SJCRH30 (cell line): ENCODE measurements at regions not wholly inside any gene's neighbourhood (a gene's known extent, or its start where the extent isn't known, plus 50 kb on each side); places are given as distances from the start of the nearest gene placed in this dataset.

Experiments
- DNase-seq, 2 experiments: peaks; one replicate each; pipeline ENCODE4 v3.0.0-alpha.2; 2015 to 2020
- H3K27ac ChIP-seq: fragments of 250-450 bp; sonication (Bioruptor Pico); 2 replicates; pipeline ENCODE4 v1.5.1; 2020; ENCODE audit warnings: mild to moderate bottlenecking, moderate library complexity
- H3K27me3 ChIP-seq: fragments of 250-450 bp; sonication (Bioruptor Pico); 2 replicates; pipeline ENCODE4 v1.5.1; 2020; ENCODE audit warnings: mild to moderate bottlenecking, moderate library complexity
- H3K36me3 ChIP-seq: fragments of 250-450 bp; sonication (Bioruptor Pico); 2 replicates; pipeline ENCODE4 v1.5.1; 2020; ENCODE audit warnings: mild to moderate bottlenecking, moderate library complexity
- H3K4me1 ChIP-seq: fragments of 250-450 bp; sonication (Bioruptor Pico); 2 replicates; pipeline ENCODE4 v1.5.1; 2020; ENCODE audit warnings: mild to moderate bottlenecking, moderate library complexity
- H3K4me3 ChIP-seq: fragments of 250-450 bp; sonication (Bioruptor Pico); 2 replicates; pipeline ENCODE4 v1.5.1; 2020; ENCODE audit warnings: mild to moderate bottlenecking, moderate library complexity
- H3K9me3 ChIP-seq: fragments of 250-450 bp; sonication (Bioruptor Pico); replicated peaks from 2 replicates; pipeline ENCODE4 v1.5.1; 2020; ENCODE audit warnings: mild to moderate bottlenecking, moderate library complexity

DNA sequence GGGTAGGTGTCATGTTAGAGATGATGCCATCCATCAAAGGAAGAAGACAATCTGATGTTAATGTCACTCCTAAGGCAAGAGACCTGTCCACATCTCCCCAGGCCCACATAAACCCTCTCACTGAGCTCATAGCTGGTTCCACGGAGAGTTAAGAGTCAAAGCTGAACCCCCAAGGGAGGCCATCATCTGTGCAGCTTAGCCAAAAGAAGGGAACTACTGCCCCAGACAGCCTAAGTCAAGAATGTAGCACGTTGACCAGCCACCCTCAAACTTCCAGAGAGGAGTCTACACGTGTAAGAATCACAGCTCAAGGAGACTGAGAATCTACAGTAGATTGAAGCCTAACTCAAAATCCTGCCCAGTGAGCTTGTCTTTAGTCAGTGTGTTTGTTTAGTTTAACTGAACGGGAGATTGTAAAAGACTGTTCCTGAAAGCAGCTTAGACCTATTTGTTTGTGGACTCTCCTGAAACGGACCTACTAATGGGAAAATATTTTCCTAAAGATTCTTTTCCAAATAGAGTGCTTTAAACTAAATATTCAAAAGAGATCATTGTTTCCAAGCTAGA lies 192.7 kb upstream of the NFE2L3 start:
- no peaks in the 10 kb centered on the region for H3K36me3 ChIP-seq
- 0 out of 2 replicates have a peak, but pooled peaks cover under 1% of the 10 kb centered on the region for H3K4me1 ChIP-seq
- H3K27ac ChIP-seq = no peak overlapping the region
- H3K9me3 ChIP-seq = no peaks in the 10 kb centered on the region
- no peak overlapping the region for H3K4me3 ChIP-seq
- H3K27me3 ChIP-seq = peaks cover 15% of the 10 kb centered on the region; the same call in 1 of the 2 replicates
- no peak for DNase-seq

DNA sequence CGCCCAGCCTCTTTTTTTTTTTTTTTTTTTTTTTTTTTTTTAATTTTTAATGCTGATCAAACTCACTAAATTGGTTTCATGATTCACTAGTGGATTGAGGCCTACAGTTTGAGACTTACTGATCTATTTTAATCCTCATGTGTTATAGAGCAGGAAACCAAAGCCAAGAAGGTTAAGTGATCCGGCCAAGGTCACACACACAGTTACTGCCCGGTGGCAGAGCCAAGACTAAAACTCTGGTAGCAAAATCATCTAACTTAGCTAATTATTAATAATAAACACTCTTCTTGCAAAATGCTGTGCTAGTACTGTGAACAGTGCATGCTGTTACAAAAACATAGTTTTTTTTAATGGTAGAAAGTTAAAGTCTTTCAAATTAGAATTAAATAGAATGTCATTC lies 188.3 kb upstream of the NFE2L3 start:
- Histone ChIP-seq H3K4me1 (0 out of 2 replicates have a peak, but pooled peaks cover 5% of the 10 kb centered on the region), H3K27ac (no peak overlapping the region), H3K27me3 (peaks cover 17% of the 10 kb centered on the region), H3K36me3 (no peaks in the 10 kb centered on the region), H3K9me3 (no peaks in the 10 kb centered on the region), H3K4me3 (no peak overlapping the region)
- DNase-seq = no peak

DNA sequence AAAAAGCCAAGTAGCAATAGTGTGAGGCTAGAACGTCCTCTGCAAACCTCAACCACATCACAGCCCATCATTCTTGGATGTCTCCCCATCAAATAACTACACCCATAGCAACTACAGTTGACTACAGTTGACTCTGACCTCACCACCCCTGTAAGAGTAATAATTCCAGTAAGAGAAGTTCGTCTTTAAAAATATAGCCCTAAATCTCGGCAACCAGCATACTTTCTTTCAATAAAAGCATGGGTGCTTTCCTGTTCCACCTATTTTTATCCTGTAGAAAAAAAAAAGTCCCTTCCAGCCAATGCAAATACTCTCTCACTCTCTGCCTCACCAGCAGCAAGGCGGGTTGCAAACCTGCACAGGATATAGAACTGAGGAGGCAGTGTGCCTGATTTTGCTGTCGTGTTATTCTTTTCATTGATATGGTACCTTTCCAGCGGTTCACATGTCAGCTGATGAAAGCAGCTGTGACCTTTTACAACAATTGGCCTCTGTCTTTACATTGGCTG lies 187.5 kb upstream of the NFE2L3 start:
- DNase-seq = no peak
- H3K27ac ChIP-seq = no peak overlapping the region
- no peak overlapping the region for H3K4me3 ChIP-seq
- no peaks in the 10 kb centered on the region for H3K9me3 ChIP-seq
- peaks cover 17% of the 10 kb centered on the region for H3K27me3 ChIP-seq
- no peaks in the 10 kb centered on the region for H3K36me3 ChIP-seq
- H3K4me1 ChIP-seq = 0 out of 2 replicates have a peak, but pooled peaks cover 5% of the 10 kb centered on the region

DNA sequence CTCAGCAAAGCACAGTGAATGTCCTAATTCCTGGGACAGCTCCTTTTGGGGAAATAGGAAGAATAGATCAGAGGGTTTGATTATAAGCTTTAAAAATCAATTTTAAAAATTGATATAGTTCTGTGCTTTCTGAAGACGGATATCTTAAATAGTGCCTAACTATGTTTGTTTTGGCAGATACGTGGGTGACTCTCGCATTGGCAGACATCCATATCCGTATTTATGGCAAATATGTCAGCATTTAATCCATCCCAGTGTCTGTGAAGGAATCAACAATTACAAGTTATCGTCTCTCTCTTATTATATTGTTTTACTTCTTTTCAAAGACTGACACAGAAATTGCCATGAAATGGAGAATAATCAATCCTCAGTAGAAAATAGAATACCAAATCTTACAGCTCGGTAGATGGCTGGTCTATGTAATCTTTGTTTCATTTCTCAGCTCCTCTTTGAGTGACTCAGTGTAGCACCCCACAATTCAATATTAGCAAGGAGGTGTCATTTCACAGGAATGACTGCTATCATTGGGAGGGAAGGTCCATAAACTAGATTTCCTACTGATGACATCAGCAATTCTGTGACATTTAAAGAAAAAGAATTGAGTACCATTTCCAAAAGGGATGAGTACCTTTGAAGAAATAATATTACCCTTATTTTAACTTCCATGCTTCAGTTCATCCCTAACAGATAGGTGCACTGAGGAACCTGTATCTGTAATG lies 186.4 kb upstream of the NFE2L3 start:
- DNase-seq = no peak
- Histone ChIP-seq H3K4me1 (0 out of 2 replicates have a peak, but pooled peaks cover 5% of the 10 kb centered on the region), H3K4me3 (no peak overlapping the region), H3K27ac (no peak overlapping the region), H3K9me3 (no peaks in the 10 kb centered on the region), H3K36me3 (no peaks in the 10 kb centered on the region), H3K27me3 (peaks cover 16% of the 10 kb centered on the region)

DNA sequence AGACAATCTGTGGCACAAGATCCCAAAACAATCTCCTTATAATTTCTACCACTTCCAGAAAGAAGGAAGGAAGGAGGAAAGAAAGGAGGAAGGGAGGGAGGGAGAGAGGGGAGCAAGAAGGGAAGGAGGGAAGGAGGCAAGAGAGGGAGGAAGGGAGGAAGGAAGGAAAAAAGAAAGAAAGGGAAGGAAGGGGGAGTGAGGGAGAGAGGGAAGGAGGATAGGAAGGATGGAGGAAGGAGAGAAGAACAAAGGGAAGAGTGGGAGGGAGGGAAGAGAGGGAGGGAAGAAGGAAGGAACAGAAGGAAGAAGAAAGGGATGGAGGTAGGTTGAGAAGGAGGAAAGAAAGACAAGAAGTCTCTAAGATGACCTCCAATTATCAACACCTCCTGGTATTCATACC lies 185.5 kb upstream of the NFE2L3 start:
- no peaks in the 10 kb centered on the region for H3K9me3 ChIP-seq
- H3K36me3 ChIP-seq = no peaks in the 10 kb centered on the region
- peaks cover 15% of the 10 kb centered on the region for H3K27me3 ChIP-seq
- no peak overlapping the region for H3K4me3 ChIP-seq
- 0 out of 2 replicates have a peak, but pooled peaks cover 5% of the 10 kb centered on the region for H3K4me1 ChIP-seq
- no peak for DNase-seq
- no peak overlapping the region for H3K27ac ChIP-seq

DNA sequence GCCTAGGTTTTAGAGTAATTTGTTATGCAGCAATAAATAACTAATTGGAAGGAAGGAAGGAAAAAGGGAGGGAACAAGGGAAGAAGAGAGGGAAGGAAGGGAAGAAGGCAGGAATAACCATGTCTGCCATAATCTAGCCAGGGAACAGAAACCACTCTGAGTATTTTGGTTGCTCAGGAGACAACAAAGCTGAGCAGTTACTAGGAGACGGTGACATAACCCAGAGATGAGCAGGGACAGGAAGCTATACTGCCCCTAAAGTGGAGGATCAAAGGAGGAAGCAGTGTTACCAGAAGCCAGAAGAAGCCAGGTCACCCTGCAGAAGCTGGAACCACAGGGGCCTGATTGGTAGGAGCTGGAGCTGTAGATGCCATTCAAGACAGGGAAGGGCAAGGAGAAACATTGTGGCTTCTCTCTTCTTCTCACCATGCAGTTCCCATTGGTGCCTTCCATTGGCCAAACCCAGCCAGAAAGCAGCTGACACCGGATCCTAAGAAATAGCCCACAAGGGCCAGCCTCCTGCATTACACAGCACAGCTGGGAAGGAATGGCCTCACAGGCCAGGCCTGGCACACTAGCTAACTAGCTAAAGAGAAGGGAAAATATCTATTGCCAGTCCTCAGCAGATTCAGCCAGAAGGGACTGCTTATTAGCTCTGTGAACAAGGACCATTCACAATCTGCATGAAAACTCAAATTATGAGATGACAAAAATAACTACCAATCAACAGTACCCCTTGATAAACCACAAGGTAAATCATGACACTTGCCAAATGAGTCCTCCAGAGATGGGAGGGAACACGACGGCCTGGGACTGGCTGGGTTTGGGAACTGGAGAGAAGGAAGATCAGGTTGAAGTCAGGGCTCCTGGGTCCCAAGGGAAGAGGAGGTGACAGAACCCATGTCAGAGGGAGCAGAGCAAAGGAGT lies 184.5 kb upstream of the NFE2L3 start:
- no peak for DNase-seq
- Histone ChIP-seq H3K27ac (no peak overlapping the region), H3K9me3 (no peaks in the 10 kb centered on the region)

DNA sequence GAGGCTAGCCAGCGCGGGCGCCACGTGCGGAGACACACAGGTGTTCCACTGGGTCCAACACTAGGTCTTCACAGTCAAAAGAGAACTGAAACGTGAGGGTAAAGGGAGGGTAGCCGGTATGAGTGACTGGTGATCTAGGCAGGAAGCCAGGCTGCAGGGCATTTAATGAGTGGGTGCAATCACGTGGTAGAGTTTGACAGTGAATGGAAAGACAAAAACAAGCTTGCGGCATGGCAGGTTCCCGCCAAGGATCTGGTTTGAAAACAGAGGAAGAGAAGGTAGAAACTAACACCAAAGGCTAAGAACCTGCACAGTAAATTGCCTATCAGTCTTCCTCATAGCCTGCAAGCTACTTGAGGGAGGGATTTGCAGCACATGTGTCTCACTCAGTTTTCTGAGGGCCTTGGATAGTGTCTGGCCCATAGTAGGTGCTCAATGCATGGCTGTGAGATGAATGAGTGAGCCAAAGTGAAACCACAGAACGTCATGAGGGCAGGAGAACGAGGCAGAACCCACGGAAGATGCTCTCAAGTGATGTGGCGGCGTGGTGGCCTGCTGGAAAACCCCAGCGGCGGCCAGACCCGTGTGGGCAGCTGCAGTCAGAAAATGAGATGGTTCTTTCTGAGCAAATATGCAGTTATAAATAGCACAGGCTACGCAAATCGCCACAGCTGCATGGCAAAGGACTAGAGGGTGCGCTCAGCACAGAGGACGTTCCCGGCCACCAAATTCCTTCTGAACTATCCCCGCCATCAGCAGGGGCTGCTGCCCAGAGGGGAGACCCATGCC lies 183.6 kb upstream of the NFE2L3 start:
- no peaks in the 10 kb centered on the region for H3K36me3 ChIP-seq
- H3K4me1 ChIP-seq = 0 out of 2 replicates have a peak, but pooled peaks cover 5% of the 10 kb centered on the region
- H3K27ac ChIP-seq = no peak overlapping the region
- H3K4me3 ChIP-seq = no peak overlapping the region
- no peaks in the 10 kb centered on the region for H3K9me3 ChIP-seq
- DNase-seq = peak; percentile 23 to 47
- H3K27me3 ChIP-seq = peaks cover 2% of the 10 kb centered on the region; the same call in 1 of the 2 replicates

More for the DNA sequence above, 184.5 kb upstream of the NFE2L3 start:
- Histone ChIP-seq H3K4me3 (no peak overlapping the region), H3K36me3 (no peaks in the 10 kb centered on the region), H3K4me1 (0 out of 2 replicates have a peak, but pooled peaks cover 5% of the 10 kb centered on the region), H3K27me3 (peaks cover 6% of the 10 kb centered on the region)

DNA sequence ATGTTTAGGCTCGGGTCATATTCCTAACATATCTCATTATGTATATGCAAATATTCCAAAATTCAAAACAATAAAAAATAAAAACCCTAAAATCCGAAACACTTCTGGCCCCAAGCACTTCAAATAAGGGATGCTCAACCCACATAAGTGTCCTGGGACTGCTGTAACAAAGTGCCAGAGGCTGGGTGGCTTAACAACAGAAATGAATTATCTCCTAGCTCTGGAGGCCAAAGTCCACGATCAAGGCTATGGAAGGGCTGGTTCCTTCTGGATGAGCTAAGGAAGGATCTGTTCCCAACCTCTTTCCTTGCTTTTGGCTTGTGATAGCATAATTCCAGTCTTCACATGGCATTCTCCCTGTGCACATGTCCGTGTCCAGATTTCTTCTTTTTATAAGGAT lies 181.6 kb upstream of the NFE2L3 start:
- Histone ChIP-seq H3K27me3 (peaks cover 1% of the 10 kb centered on the region; the same call in 1 of the 2 replicates), H3K4me1 (0 out of 2 replicates have a peak, but pooled peaks cover 5% of the 10 kb centered on the region), H3K36me3 (no peaks in the 10 kb centered on the region), H3K27ac (no peak overlapping the region), H3K4me3 (no peak overlapping the region), H3K9me3 (no peaks in the 10 kb centered on the region)
- no peak for DNase-seq

DNA sequence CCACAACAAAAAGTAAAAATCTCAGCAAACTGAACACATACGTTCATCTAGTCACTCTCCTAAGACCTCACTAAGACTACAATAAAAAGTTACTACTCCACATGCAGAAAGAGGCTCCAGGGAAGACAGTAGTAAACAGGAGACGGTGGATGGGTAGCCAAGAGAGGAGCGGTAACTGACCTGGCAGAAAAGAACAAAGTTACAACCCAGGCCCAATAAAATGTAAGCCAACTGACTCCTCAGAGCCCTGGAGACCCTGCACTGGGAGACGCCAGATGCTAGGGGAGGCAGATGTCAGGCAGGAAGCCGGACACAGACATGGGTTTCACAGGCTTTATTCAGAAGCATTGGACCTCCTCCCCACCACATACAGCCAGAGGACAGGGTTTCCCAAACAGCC lies 181.1 kb upstream of the NFE2L3 start:
- Histone ChIP-seq H3K27me3 (no peaks in the 10 kb centered on the region), H3K9me3 (no peaks in the 10 kb centered on the region), H3K4me1 (0 out of 2 replicates have a peak, but pooled peaks cover 5% of the 10 kb centered on the region), H3K36me3 (no peaks in the 10 kb centered on the region), H3K27ac (no peak overlapping the region), H3K4me3 (no peak overlapping the region)
- no peak for DNase-seq

DNA sequence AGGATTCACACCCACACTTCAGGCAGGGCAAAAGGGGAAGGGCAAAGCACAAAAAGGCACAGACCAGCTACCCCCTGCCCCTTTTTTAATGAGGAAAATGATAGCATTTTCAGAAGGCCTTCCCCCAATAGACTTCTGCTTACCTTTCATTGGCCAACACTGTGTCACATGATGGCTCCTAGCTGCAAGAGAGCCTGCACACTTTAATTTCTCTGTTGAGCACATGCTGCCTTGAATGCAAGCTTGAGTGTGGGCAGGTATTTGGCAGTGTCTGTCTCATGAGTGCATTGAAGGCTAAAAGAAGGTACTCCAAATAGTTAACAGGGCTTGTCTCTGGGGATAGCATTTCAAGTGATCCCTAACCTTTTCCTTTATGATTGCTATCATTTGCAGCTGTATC lies 175.4 kb upstream of the NFE2L3 start:
- Histone ChIP-seq H3K27ac (no peak overlapping the region), H3K27me3 (peaks cover 3% of the 10 kb centered on the region; the same call in 1 of the 2 replicates), H3K9me3 (peaks cover 10% of the 10 kb centered on the region), H3K36me3 (no peaks in the 10 kb centered on the region), H3K4me3 (no peak overlapping the region), H3K4me1 (no peaks in the 10 kb centered on the region)
- no peak for DNase-seq

DNA sequence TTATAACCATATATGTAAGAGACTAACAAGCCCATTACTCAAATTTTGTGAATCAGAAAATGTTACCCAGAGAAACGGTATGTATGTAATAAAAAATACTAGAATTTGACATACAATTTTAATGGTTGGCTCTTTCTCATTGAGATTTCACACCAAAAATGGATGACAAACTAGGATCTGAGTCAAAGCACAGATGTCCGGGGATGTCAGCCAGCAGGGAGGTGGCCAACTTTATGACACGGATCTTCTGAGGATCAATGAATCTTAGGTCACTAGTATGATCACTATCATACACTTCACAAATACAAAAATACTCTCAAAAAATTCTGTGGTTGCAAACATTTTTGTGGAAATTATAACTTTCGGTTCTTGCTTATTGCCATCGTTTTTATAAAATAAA lies 173.5 kb upstream of the NFE2L3 start:
- Histone ChIP-seq H3K27ac (no peak overlapping the region), H3K4me1 (no peaks in the 10 kb centered on the region), H3K4me3 (no peak overlapping the region), H3K9me3 (peaks cover 10% of the 10 kb centered on the region), H3K27me3 (peaks cover 3% of the 10 kb centered on the region; the same call in 1 of the 2 replicates), H3K36me3 (no peaks in the 10 kb centered on the region)
- DNase-seq = no peak

DNA sequence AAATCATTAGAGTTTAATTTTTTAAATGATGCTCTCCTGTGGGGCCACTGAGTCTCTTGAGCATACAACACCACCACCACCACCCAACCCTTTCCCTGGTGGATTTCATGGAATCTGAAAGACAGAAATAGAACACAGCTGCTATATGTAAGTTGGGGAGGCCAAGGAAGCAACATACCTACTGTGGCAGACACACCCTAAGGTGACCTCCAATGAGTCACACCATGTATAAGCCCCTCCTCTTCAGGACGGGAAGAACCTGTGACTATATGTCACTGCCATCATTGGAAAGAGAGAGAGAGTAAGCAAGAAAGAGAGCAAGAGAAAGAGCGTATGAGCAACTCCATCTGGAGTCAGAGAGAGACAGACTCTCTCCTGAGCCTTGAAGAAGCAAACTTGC lies 172.4 kb upstream of the NFE2L3 start:
- Histone ChIP-seq H3K36me3 (no peaks in the 10 kb centered on the region), H3K27ac (no peak overlapping the region), H3K9me3 (peaks cover 10% of the 10 kb centered on the region), H3K4me3 (no peak overlapping the region), H3K27me3 (peaks cover 4% of the 10 kb centered on the region), H3K4me1 (no peaks in the 10 kb centered on the region)
- DNase-seq = no peak

DNA sequence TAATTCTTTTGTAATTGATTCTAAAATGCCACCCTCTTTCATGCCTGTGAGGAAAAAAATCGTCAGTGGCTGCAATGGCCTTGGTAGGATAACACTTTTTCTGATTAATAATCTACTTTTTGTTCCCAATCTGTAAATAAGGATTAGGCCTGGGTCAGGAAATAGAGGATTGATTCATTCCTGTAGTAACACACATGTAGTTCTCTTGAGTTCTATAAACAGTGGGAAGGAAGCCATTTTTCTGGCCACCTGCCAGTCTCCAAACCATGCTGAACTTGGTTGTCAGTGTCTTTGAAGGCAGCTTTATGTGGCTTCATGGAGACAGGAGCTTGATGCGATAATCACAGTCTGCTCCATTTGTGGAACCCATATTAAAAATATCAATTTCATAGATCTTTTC lies 169.3 kb upstream of the NFE2L3 start:
- peak in 1 of 2 experiments; percentile 33 for DNase-seq
- Histone ChIP-seq H3K27ac (no peak overlapping the region), H3K36me3 (no peaks in the 10 kb centered on the region), H3K4me3 (no peak overlapping the region), H3K27me3 (peaks cover 8% of the 10 kb centered on the region), H3K4me1 (no peaks in the 10 kb centered on the region), H3K9me3 (0 out of 2 replicates have a peak, but pooled peaks cover 5% of the 10 kb centered on the region)

DNA sequence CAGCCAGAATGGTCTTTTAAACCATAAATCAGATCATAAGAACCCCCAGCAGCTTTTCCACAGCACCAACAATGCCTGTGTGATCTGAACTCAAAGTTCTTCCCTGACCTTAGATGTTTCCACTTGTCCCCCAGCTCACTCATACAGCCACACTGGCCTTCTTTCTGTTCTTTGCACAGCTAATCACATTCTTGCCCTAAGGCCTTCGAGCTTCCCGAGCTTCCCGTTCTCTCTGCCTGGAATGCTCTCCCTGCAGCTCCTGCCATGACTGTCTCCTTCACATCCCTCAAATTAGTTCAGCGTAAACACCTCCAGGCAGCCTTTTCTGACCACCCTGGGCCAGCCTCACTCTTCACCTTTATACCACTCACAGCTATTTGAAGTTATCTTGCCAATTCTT lies 166.8 kb upstream of the NFE2L3 start:
- DNase-seq = no peak
- Histone ChIP-seq H3K4me1 (no peaks in the 10 kb centered on the region; the same call in none of the 2 replicates), H3K36me3 (no peaks in the 10 kb centered on the region), H3K9me3 (no peaks in the 10 kb centered on the region), H3K27me3 (peaks cover 14% of the 10 kb centered on the region), H3K4me3 (no peak overlapping the region), H3K27ac (no peak overlapping the region)
